K562 (cell line): ENCODE measurements at regions not wholly inside any gene's neighbourhood (a gene's known extent, or its start where the extent isn't known, plus 50 kb on each side); places are given as distances from the start of the nearest gene placed in this dataset.

ENCODE experiments used
- ATAC-seq: fragments of 200-7000 bp; cut with Tn5 transposase; 3 replicates; pipeline ENCODE4 v1.9.1; 2020; ENCODE audit warnings: moderate library complexity
- BruUV-seq: library from RNA; stranded (reverse); fragments of 400-500 nt; replicated peaks from 2 replicates; lab custom pipeline; 2021; lab: Mats Ljungman, UMichigan
- CTCF ChIA-PET: fragments of 300-600 bp; formaldehyde crosslinking; extraction: SDS; loops from one replicate; lab custom pipeline; 2021; ENCODE audit warnings: low intra/inter-chr PET ratio; lab: Yijun Ruan, JAX
- POLR2A ChIA-PET: fragments of 300-600, 350-650 bp; sonication (Branson Sonifier 250); formaldehyde crosslinking; extraction: SDS; loops from one replicate; lab custom pipeline; 2021; ENCODE audit warnings: antibody characterized with exemption, inconsistent platforms; lab: Yijun Ruan, JAX
- DNase-seq, 4 experiments: peaks; one replicate each; pipeline versions ENCODE4 v3.0.0 to v3.0.0-alpha.2; 2011 to 2018; ENCODE audit warnings: low spot score in 3 of 4, mixed read lengths in 3 of 4; ENCODE audit errors: extremely low read depth in 1 of 4
- FAIRE-seq: peaks from 2 replicates; lab custom pipeline; 2011; peaks lifted over from hg19 to GRCh38; lab: Jason Lieb, UNC
- H2AFZ ChIP-seq: 2 replicates; pipeline ENCODE4 v1.6.0; 2011; ENCODE audit warnings: low read depth, low read length, control low read depth, inconsistent platforms
- H3K27ac ChIP-seq: fragments of 200-600 bp; 3 replicates; pipeline ENCODE4 v1.8.0; 2011; ENCODE audit warnings: low read depth, mild to moderate bottlenecking, control low read depth, inconsistent platforms, low read length, moderate library complexity, mixed read lengths; ENCODE audit errors: extremely low read depth
- H3K27me3 ChIP-seq, 2 experiments: fragments of 300-600 bp in 1 of 2; 2 replicates in 1 of 2; 3 replicates in 1 of 2; pipeline versions ENCODE4 v1.6.0 to v1.8.0; 2011; ENCODE audit warnings: inconsistent platforms in 2 of 2, low read length in 2 of 2, mild to moderate bottlenecking in 1 of 2, mixed read lengths in 1 of 2, moderate library complexity in 1 of 2; ENCODE audit not compliant: control insufficient read depth in 2 of 2, insufficient read depth in 2 of 2
- H3K36me3 ChIP-seq: fragments of 300-600 bp; 3 replicates; pipeline ENCODE4 v1.8.0; 2011; ENCODE audit warnings: mild to moderate bottlenecking, low read length, inconsistent platforms; ENCODE audit not compliant: control insufficient read depth, insufficient read depth
- H3K4me1 ChIP-seq, 2 experiments: fragments of 200-600 bp in 1 of 2; replicated peaks in 1 of 2; 2 replicates in 1 of 2; 3 replicates in 1 of 2; pipeline versions ENCODE4 v1.5.1 to v1.8.0; 2011; ENCODE audit warnings: inconsistent platforms in 2 of 2, low read length in 2 of 2, mild to moderate bottlenecking in 1 of 2, mixed read lengths in 1 of 2, moderate library complexity in 1 of 2; ENCODE audit not compliant: control insufficient read depth in 2 of 2, insufficient read depth in 2 of 2
- H3K4me2 ChIP-seq: 2 replicates; pipeline ENCODE4 v1.6.1; 2011; ENCODE audit warnings: low read length, control low read depth, inconsistent platforms, mixed read lengths; ENCODE audit not compliant: insufficient read depth
- H3K4me3 ChIP-seq: fragments of 200-600 bp; sonication (generic), shearing (Covaris generic); 2 replicates; pipeline ENCODE4 v1.5.1; 2016; ENCODE audit warnings: control low read depth, inconsistent platforms
- H3K79me2 ChIP-seq: fragments of 200-600 bp; 3 replicates; pipeline ENCODE4 v1.8.0; 2011; ENCODE audit warnings: low read length, inconsistent platforms; ENCODE audit not compliant: control insufficient read depth, insufficient read depth
- H3K9ac ChIP-seq, 2 experiments: 2 replicates each; pipeline versions ENCODE4 v1.6.0 to v1.6.1; 2011; ENCODE audit warnings: low read depth in 2 of 2, low read length in 2 of 2, control low read depth in 1 of 2, inconsistent platforms in 1 of 2, mild to moderate bottlenecking in 1 of 2, mixed read lengths in 1 of 2; ENCODE audit not compliant: insufficient read depth in 1 of 2
- H3K9me1 ChIP-seq: one replicate; pipeline ENCODE4 v1.6.0; 2011; ENCODE audit warnings: inconsistent platforms, mild to moderate bottlenecking, low read length, moderate library complexity; ENCODE audit not compliant: control insufficient read depth, insufficient read depth
- H3K9me3 ChIP-seq: replicated peaks from 2 replicates; pipeline ENCODE4 v1.5.1; 2011; ENCODE audit warnings: low read depth, low read length, inconsistent platforms; ENCODE audit not compliant: control insufficient read depth, insufficient read depth
- H4K20me1 ChIP-seq: replicated peaks from 2 replicates; pipeline ENCODE4 v1.6.1; 2011; ENCODE audit warnings: low read length, inconsistent platforms, mixed read lengths; ENCODE audit not compliant: control insufficient read depth, insufficient read depth
- AFF1 ChIP-seq, 2 experiments: fragments of 450-650 bp; IDR thresholded peaks; 2 replicates each; pipeline ENCODE4 v1.6.1; 2018; ENCODE audit warnings: mild to moderate bottlenecking in 2 of 2, low read depth in 1 of 2; ENCODE audit not compliant: partially characterized antibody in 2 of 2
- ASH1L ChIP-seq: fragments of 450-650 bp; IDR thresholded peaks from 2 replicates; pipeline ENCODE4 v1.6.1; 2018; ENCODE audit warnings: borderline replicate concordance, mild to moderate bottlenecking, low read depth; ENCODE audit not compliant: partially characterized antibody
- ETS2 ChIP-seq: IDR thresholded peaks from 2 replicates; pipeline ENCODE4 v1.6.1; 2016; ENCODE audit warnings: borderline replicate concordance, missing genetic modification characterization, mild to moderate bottlenecking, moderate library complexity, missing compliant biosample characterization; ENCODE audit not compliant: poor library complexity, severe bottlenecking
- GATAD2A ChIP-seq: fragments of 450-650 bp; IDR thresholded peaks from 2 replicates; pipeline ENCODE4 v1.6.1; 2017
- IRF9 ChIP-seq: fragments of 450-650 bp; IDR thresholded peaks from 2 replicates; pipeline ENCODE4 v1.6.1; 2016; ENCODE audit warnings: missing biosample characterization, missing genetic modification characterization
- JUN ChIP-seq, 2 experiments: sonication (generic) in 1 of 2; formaldehyde crosslinking in 1 of 2; IDR thresholded peaks; 2 replicates each; pipeline versions ENCODE4 v1.6.1 to v1.8.0; 2012 to 2022; ENCODE audit warnings: borderline replicate concordance in 2 of 2, mild to moderate bottlenecking in 2 of 2, improper control_type of control experiment in 1 of 2, low read depth in 1 of 2, low read length in 1 of 2, missing genetic modification reagents in 1 of 2
- LARP7 ChIP-seq: fragments of 450-650 bp; IDR thresholded peaks from 2 replicates; pipeline ENCODE4 v1.6.1; 2016
- NR2C2 ChIP-seq, 2 experiments: fragments of 200-800 bp in 1 of 2; sonication (Bioruptor generic) in 1 of 2; sonication (generic) in 1 of 2; formaldehyde crosslinking in 1 of 2; IDR thresholded peaks; 2 replicates each; pipeline versions ENCODE4 v1.6.1 to v1.8.0; 2016 to 2022; ENCODE audit warnings: mild to moderate bottlenecking in 1 of 2, missing compliant biosample characterization in 1 of 2, missing genetic modification characterization in 1 of 2, missing genetic modification reagents in 1 of 2
- SMAD2 ChIP-seq: fragments of 150-350 bp; IDR thresholded peaks from 2 replicates; pipeline ENCODE4 v1.6.1; 2014; ENCODE audit warnings: low read depth, mild to moderate bottlenecking, low read length
- SMARCC2 ChIP-seq: fragments of 450-650 bp; IDR thresholded peaks from 2 replicates; pipeline ENCODE4 v1.6.1; 2017; ENCODE audit warnings: antibody characterized with exemption, moderate library complexity, mild to moderate bottlenecking, low read depth
- U2AF1 ChIP-seq: fragments of 200-400 bp; formaldehyde crosslinking; optimal IDR thresholded peaks from 2 replicates; pipeline ENCODE3; 2017; ENCODE audit warnings: mild to moderate bottlenecking, low read depth, low read length, moderate library complexity
- ZNF324 ChIP-seq: fragments of 250-450 bp; sonication (Bioruptor Pico); IDR thresholded peaks from 2 replicates; pipeline ENCODE4 v1.4.0; 2020; ENCODE audit warnings: mild to moderate bottlenecking
- ZNF668 ChIP-seq: fragments of 250-450 bp; sonication (Bioruptor Pico); IDR thresholded peaks from 2 replicates; pipeline ENCODE4 v1.8.0; 2022; ENCODE audit warnings: mild to moderate bottlenecking, inconsistent platforms
- in situ Hi-C: fragments of 300-500 bp; cut with MboI; formaldehyde crosslinking; loops from 4 replicates; pipeline ENCODE4 v1.15.0; 2018; ENCODE audit warnings: inconsistent platforms, mixed read lengths
- intact Hi-C: fragments of 100-400 bp; cut with micrococcal nuclease; formaldehyde crosslinking; loops from 2 replicates; pipeline ENCODE4 v1.14.2; 2022

GRCh38 chr2:209308415-209308814 lies 115.4 kb upstream of the MAP2 start:
- H2AFZ ChIP-seq: no peak overlapping the region
- FAIRE-seq (no peak), DNase-seq (no peak), ATAC-seq (no peak)
- no peaks in the 10 kb centered on the region for H3K79me2 ChIP-seq
- H3K4me2 ChIP-seq: no peak overlapping the region
- H3K4me1 ChIP-seq: no peaks in the 10 kb centered on the region
- ChIA-PET POLR2A (no interaction called here), CTCF (no interaction called here)
- H3K27me3 ChIP-seq: no peaks in the 10 kb centered on the region
- TF ChIP-seq ZNF668 (CRISPR knock-in tag): no peak
- no peak for TF ChIP-seq SMAD2
- TF ChIP-seq SMARCC2: no peak
- TF ChIP-seq ETS2 (tag): no peak
- no peak for TF ChIP-seq GATAD2A
- no peak for TF ChIP-seq AFF1 (IDR thresholded peaks at IDR 0.05; ENCODE audit: low read depth in 1 of 2, partially characterized antibody in 2 of 2)
- TF ChIP-seq JUN (IDR thresholded peaks at IDR 0.05; ENCODE audit: borderline replicate concordance, low read depth, low read length): no peak
- TF ChIP-seq JUN (CRISPR knock-in tag; IDR thresholded peaks at IDR 0.05; ENCODE audit: borderline replicate concordance): no peak
- no peak for TF ChIP-seq ASH1L
- no peak for TF ChIP-seq ZNF324 (CRISPR knock-in tag)
- TF ChIP-seq U2AF1: no peak
- no peak for TF ChIP-seq LARP7
- TF ChIP-seq IRF9 (tag): no peak
- no peak for TF ChIP-seq NR2C2 (CRISPR knock-in tag; IDR thresholded peaks at IDR 0.05)
- TF ChIP-seq NR2C2 (tag; IDR thresholded peaks at IDR 0.05): no peak
- no peak overlapping the region for H3K4me3 ChIP-seq
- no TSS peak for BruUV-seq
- H4K20me1 ChIP-seq: no peaks in the 10 kb centered on the region
- intact Hi-C loops: no loop called here
- no peak overlapping the region for H3K9ac ChIP-seq
- no peaks in the 10 kb centered on the region for H3K9me1 ChIP-seq
- in situ Hi-C loops: no loop called here
- no peaks in the 10 kb centered on the region for H3K36me3 ChIP-seq
- H3K9me3 ChIP-seq: no peaks in the 10 kb centered on the region
- no peak overlapping the region for H3K27ac ChIP-seq
